ENCODE measurements at regions not wholly inside any gene's neighbourhood (a gene's known extent, or its start where the extent isn't known, plus 50 kb on each side); places are given as distances from the start of the nearest gene placed in this dataset.

DNA sequence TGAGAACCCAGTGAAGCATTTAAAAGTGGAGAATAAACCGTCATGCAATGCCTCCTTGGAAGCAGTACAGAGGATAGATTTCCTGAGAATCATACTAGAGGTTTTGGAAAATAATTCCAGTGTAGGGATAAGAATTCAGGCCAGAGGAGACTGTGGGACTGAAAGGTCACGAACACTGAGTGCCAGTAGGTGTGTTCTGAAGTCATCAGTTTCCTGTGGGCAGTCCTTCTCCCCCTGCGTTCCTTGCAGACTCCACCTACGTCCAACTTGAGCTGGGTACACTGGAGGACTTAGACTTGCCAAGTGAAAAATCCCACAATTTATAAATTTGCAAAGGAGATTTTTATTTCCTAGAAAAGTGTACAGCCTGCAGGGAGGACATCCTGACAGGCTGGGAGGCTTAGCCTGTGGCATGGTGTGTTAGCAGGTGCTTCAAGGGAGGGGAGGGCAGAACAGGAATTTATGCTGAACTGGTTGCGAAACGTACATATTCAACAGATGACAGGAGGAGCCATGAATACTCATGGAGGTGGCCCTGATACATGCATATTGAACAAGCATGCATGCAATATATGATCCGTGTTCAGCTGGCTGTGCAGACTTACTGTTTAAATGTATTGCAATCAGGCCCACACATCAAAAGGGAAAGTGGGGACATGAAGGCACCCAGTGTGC lies 72.9 kb upstream of the POM121L12 start:
- no peak for TF ChIP-seq POLR2A (IDR thresholded peaks at IDR 0.05; ENCODE audit: low read depth)
- TF ChIP-seq CTCF (IDR thresholded peaks at IDR 0.05), result no peak
- TF ChIP-seq EP300 (IDR thresholded peaks at IDR 0.05), result no peak
- no peak for TF ChIP-seq POLR2AphosphoS5 (IDR thresholded peaks at IDR 0.05)
